ENCODE measurements at regions not wholly inside any gene's neighbourhood (a gene's known extent, or its start where the extent isn't known, plus 50 kb on each side); places are given as distances from the start of the nearest gene placed in this dataset.

GRCh38 chr4:82076359-82076758 is 297.4 kb downstream of the HNRNPD start:
- no peak for FAIRE-seq
- Histone ChIP-seq H3K9me3 (ENCODE audit: insufficient read depth in 2 of 2, low read depth in 1 of 2, low read length in 1 of 2) (peaks cover 0 to 6% of the 10 kb centered on the region in 2 experiments; a peak in 1 of 4 replicates), H3K27me3 (replicated peaks in 1 of 4; ENCODE audit: control insufficient read depth in 3 of 4, extremely low read depth in 1 of 4, insufficient read depth in 3 of 4, low read length in 3 of 4) (no peaks in the 10 kb centered on the region), H2BK5ac (ENCODE audit: low read depth, low read length) (no peak overlapping the region), H3K79me2 (ENCODE audit: control insufficient read depth in 1 of 2, insufficient read depth in 2 of 2, low read length in 2 of 2) (no peaks in the 10 kb centered on the region), H2BK12ac (ENCODE audit: low read depth, low read length) (no peak overlapping the region), H2BK20ac (ENCODE audit: low read length) (no peak overlapping the region), H4K20me1 (replicated peaks in 1 of 2; ENCODE audit: control insufficient read depth in 1 of 2, insufficient read depth in 2 of 2, low read length in 2 of 2) (no peaks in the 10 kb centered on the region), H3K4me2 (ENCODE audit: insufficient read depth in 1 of 2, low read depth in 2 of 2, low read length in 2 of 2) (no peak overlapping the region), H3K4me1 (replicated peaks in 1 of 4; ENCODE audit: control insufficient read depth in 3 of 4, insufficient read depth in 4 of 4, low read length in 3 of 4) (no peaks in the 10 kb centered on the region; a peak in 1 of 7 replicates), H3K79me1 (ENCODE audit: low read depth, low read length) (no peaks in the 10 kb centered on the region), H3K23me2 (ENCODE audit: low read depth, low read length) (no peaks in the 10 kb centered on the region), H3K56ac (replicated peaks; ENCODE audit: insufficient read length, low read depth, low read length) (no peak overlapping the region), H3K4ac (replicated peaks; ENCODE audit: insufficient read length, low read depth, low read length) (no peak overlapping the region), H3K27ac (ENCODE audit: low read depth, low read length) (no peak overlapping the region), H3K23ac (ENCODE audit: insufficient read length) (no peak overlapping the region), H4K5ac (ENCODE audit: insufficient read length, low read depth, low read length) (no peak overlapping the region), H2BK120ac (replicated peaks; ENCODE audit: low read depth, low read length) (no peak overlapping the region), H4K91ac (replicated peaks; ENCODE audit: insufficient read length, low read length) (no peak overlapping the region), H2AFZ (ENCODE audit: low read length) (no peak overlapping the region), H4K8ac (ENCODE audit: extremely low read depth, insufficient read depth, low read length) (no peak overlapping the region), H2BK15ac (ENCODE audit: low read length) (no peak overlapping the region), H3K18ac (ENCODE audit: extremely low read depth, low read length) (no peak overlapping the region), H2AK5ac (ENCODE audit: low read depth, low read length) (no peak overlapping the region), H3K14ac (ENCODE audit: insufficient read length) (no peak overlapping the region), H3K36me3 (ENCODE audit: control insufficient read depth in 2 of 4, insufficient read depth in 4 of 4, low read length in 3 of 4) (no peaks in the 10 kb centered on the region), H3K9ac (replicated peaks in 1 of 4; ENCODE audit: extremely low read depth in 1 of 4, low read depth in 3 of 4, low read length in 3 of 4) (no peak overlapping the region), H3K4me3 (ENCODE audit: extremely low read depth in 1 of 4, insufficient read depth in 2 of 4, low read depth in 3 of 4, low read length in 4 of 4) (no peak overlapping the region)
- ChIA-PET POLR2A (ENCODE audit: partially characterized antibody) (no interaction called here), CTCF (ENCODE audit: partially characterized antibody) (no interaction called here)
- 100% methylated on average over 1 of the region's 1 CpG; no CpG with 5 or more reads in 1 of the 2 experiments for WGBS, 2 experiments (ENCODE audit: extremely low coverage in 1 of 2, insufficient coverage in 1 of 2, insufficient read length in 1 of 2, insufficient replicate concordance in 2 of 2, low coverage in 1 of 2, low lambda C conversion rate in 2 of 2, missing lambda C conversion rate in 1 of 2)
- no peak for DNase-seq (ENCODE audit: low read depth in 1 of 2, low spot score in 2 of 2)
- TF ChIP-seq RFX5 (IDR thresholded peaks at IDR 0.05; ENCODE audit: borderline replicate concordance, low read depth, low read length): no peak
- TF ChIP-seq SUZ12 (IDR thresholded peaks at IDR 0.05; ENCODE audit: low read length): no peak
- TF ChIP-seq YY1 (IDR thresholded peaks at IDR 0.05; ENCODE audit: low read depth, low read length): no peak
- no peak for TF ChIP-seq SP1 (IDR thresholded peaks at IDR 0.05; ENCODE audit: low read depth, low read length)
- TF ChIP-seq ASH2L (IDR thresholded peaks at IDR 0.05; ENCODE audit: low read length): no peak
- TF ChIP-seq ATF3 (IDR thresholded peaks at IDR 0.05; ENCODE audit: insufficient read depth, low read depth, low read length): no peak
- no peak for TF ChIP-seq SAP30 (IDR thresholded peaks at IDR 0.05; ENCODE audit: insufficient read depth, insufficient replicate concordance, low read length)
- no peak for TF ChIP-seq GABPA (IDR thresholded peaks at IDR 0.05; ENCODE audit: borderline replicate concordance, insufficient read depth, low read length)
- no peak for TF ChIP-seq USF2 (IDR thresholded peaks at IDR 0.05; ENCODE audit: low read length)
- TF ChIP-seq CBX8 (IDR thresholded peaks at IDR 0.05; ENCODE audit: borderline replicate concordance, low read depth, low read length): no peak
- TF ChIP-seq BCL11A (IDR thresholded peaks at IDR 0.05; ENCODE audit: low read depth in 2 of 2, low read length in 2 of 2): no peak
- TF ChIP-seq GTF2F1 (IDR thresholded peaks at IDR 0.05; ENCODE audit: borderline replicate concordance, low read depth, low read length): no peak
- no peak for TF ChIP-seq TAF7 (optimal IDR thresholded peaks at IDR 0.05; ENCODE audit: borderline replicate concordance, low read depth, low read length)
- TF ChIP-seq KDM4A (IDR thresholded peaks at IDR 0.05; ENCODE audit: low read depth, low read length, severe bottlenecking): no peak

Measured in H1 (cell line).